ENCODE measurements at regions not wholly inside any gene's neighbourhood (a gene's known extent, or its start where the extent isn't known, plus 50 kb on each side); places are given as distances from the start of the nearest gene placed in this dataset.

- no peak for TF ChIP-seq CTCF (IDR thresholded peaks at IDR 0.05; ENCODE audit: low read depth, low read length, missing control alignments)
- no peak overlapping the region for H3K4me3 ChIP-seq (ENCODE audit: low read depth, low read length)
- in situ Hi-C loops (cut with HindIII; ENCODE audit: low sequenced_read_pairs), result no loop called here
- DNase-seq (ENCODE audit: low read depth), result no peak
Observed at GRCh38 chr12:67595365-67595764, 53.2 kb upstream of the DYRK2 start.

GRCh38 chr12:67598598-67598997 lies 49.9 kb upstream of the DYRK2 start:
- no peak overlapping the region for H3K4me3 ChIP-seq (ENCODE audit: low read depth, low read length)
- in situ Hi-C loops (cut with HindIII; ENCODE audit: low sequenced_read_pairs), result no loop called here
- no peak for DNase-seq (ENCODE audit: low read depth)
- TF ChIP-seq CTCF (IDR thresholded peaks at IDR 0.05; ENCODE audit: low read depth, low read length, missing control alignments), result no peak

All from astrocyte of the cerebellum (primary cell).